PC-9 (cell line): ENCODE measurements at regions not wholly inside any gene's neighbourhood (a gene's known extent, or its start where the extent isn't known, plus 50 kb on each side); places are given as distances from the start of the nearest gene placed in this dataset.

Source experiments
- CTCF ChIP-seq: fragments of 200-600 bp; sonication (generic); conservative IDR thresholded peaks from 2 replicates; pipeline ENCODE4 v1.6.1; 2017; ENCODE audit warnings: mixed run types, antibody characterized with exemption, mild to moderate bottlenecking, moderate library complexity
- EZH2 ChIP-seq: fragments of 200-600 bp; sonication (generic); IDR thresholded peaks from 2 replicates; pipeline ENCODE4 v1.8.0; 2017; ENCODE audit warnings: antibody characterized with exemption, low read depth

GRCh38 chr13:44120849-44121755, 241.4 kb downstream of the LACC1 start:
- TF ChIP-seq EZH2 (no peak), CTCF (no peak)
